WTC11 (cell line): ENCODE measurements at regions not wholly inside any gene's neighbourhood (a gene's known extent, or its start where the extent isn't known, plus 50 kb on each side); places are given as distances from the start of the nearest gene placed in this dataset.

ENCODE experiments used
- ATAC-seq: fragments of 200-7000 bp; cut with Tn5 transposase; 2 replicates; pipeline ENCODE4 v1.10.0; 2021; ENCODE audit warnings: mild to moderate bottlenecking, moderate library complexity
- CTCF ChIA-PET: fragments of 300-600 bp; sonication (Branson Sonifier 250); formaldehyde crosslinking; loops from one replicate; lab custom pipeline; 2021; ENCODE audit warnings: antibody characterized with exemption; lab: Charles Lee
- POLR2A ChIA-PET: fragments of 350-600 bp; sonication (Branson Sonifier 250); formaldehyde crosslinking; loops from one replicate; lab custom pipeline; 2021; ENCODE audit warnings: antibody characterized with exemption; lab: Charles Lee
- DNase-seq: peaks from one replicate; pipeline ENCODE4 v3.0.0; 2021; ENCODE audit warnings: low spot score
- H3K27ac Mint-ChIP-seq: 2 replicates; pipeline ENCODE4 v1.8.0; 2021; ENCODE audit warnings: mixed read lengths
- H3K27me3 Mint-ChIP-seq: 2 replicates; pipeline ENCODE4 v1.8.0; 2021; ENCODE audit warnings: low read depth, mild to moderate bottlenecking, moderate library complexity, mixed read lengths
- H3K36me3 Mint-ChIP-seq: 2 replicates; pipeline ENCODE4 v1.8.0; 2021; ENCODE audit warnings: mixed read lengths
- H3K4me1 Mint-ChIP-seq: 2 replicates; pipeline ENCODE4 v1.8.0; 2022; ENCODE audit warnings: mixed read lengths
- H3K4me3 Mint-ChIP-seq: 2 replicates; pipeline ENCODE4 v1.8.0; 2021; ENCODE audit warnings: mild to moderate bottlenecking, moderate library complexity, mixed read lengths
- H3K9me3 Mint-ChIP-seq: 2 replicates; pipeline ENCODE4 v1.8.0; 2021; ENCODE audit warnings: mixed read lengths
- AFF4 ChIP-seq: sonication (generic); formaldehyde crosslinking; IDR thresholded peaks from 2 replicates; pipeline ENCODE4 v1.8.1; 2023; ENCODE audit warnings: mild to moderate bottlenecking, missing genetic modification reagents, borderline replicate concordance
- AR ChIP-seq: fragments of 250-450 bp; sonication (Bioruptor Pico); IDR thresholded peaks from 2 replicates; pipeline ENCODE4 v1.9.0; 2021; ENCODE audit warnings: mild to moderate bottlenecking
- ATF1 ChIP-seq: sonication (generic); formaldehyde crosslinking; IDR thresholded peaks from 2 replicates; pipeline ENCODE4 v1.8.1; 2023; ENCODE audit warnings: mild to moderate bottlenecking, moderate library complexity, missing genetic modification reagents
- ATF2 ChIP-seq: sonication (generic); formaldehyde crosslinking; IDR thresholded peaks from 2 replicates; pipeline ENCODE4 v1.8.1; 2022; ENCODE audit warnings: low read depth, missing genetic modification reagents, borderline replicate concordance
- FOXP1 ChIP-seq: sonication (generic); formaldehyde crosslinking; IDR thresholded peaks from 2 replicates; pipeline ENCODE4 v1.8.0; 2022; ENCODE audit warnings: missing genetic modification reagents, mild to moderate bottlenecking, moderate library complexity, borderline replicate concordance
- GRHL2 ChIP-seq: fragments of 250-450 bp; sonication (Bioruptor Pico); IDR thresholded peaks from 2 replicates; pipeline ENCODE4 v1.8.0; 2022; ENCODE audit warnings: mild to moderate bottlenecking, moderate library complexity; ENCODE audit not compliant: insufficient replicate concordance, severe bottlenecking
- GTF2I ChIP-seq: fragments of 250-450 bp; sonication (Bioruptor Pico); conservative IDR thresholded peaks from 2 replicates; pipeline ENCODE4 v1.4.0; 2021; ENCODE audit warnings: mild to moderate bottlenecking
- HMGXB4 ChIP-seq: sonication (generic); formaldehyde crosslinking; IDR thresholded peaks from 2 replicates; pipeline ENCODE4 v1.8.1; 2023; ENCODE audit warnings: mild to moderate bottlenecking, moderate library complexity, missing genetic modification reagents
- IRF2 ChIP-seq: sonication (generic); formaldehyde crosslinking; IDR thresholded peaks from 2 replicates; pipeline ENCODE4 v1.8.0; 2022; ENCODE audit warnings: low read depth, missing genetic modification reagents, borderline replicate concordance
- MYBL2 ChIP-seq: sonication (generic); formaldehyde crosslinking; IDR thresholded peaks from 2 replicates; pipeline ENCODE4 v1.8.1; 2023; ENCODE audit warnings: mild to moderate bottlenecking, moderate library complexity, missing genetic modification reagents
- NFATC4 ChIP-seq: fragments of 250-450 bp; sonication (Bioruptor Pico); IDR thresholded peaks from 2 replicates; pipeline ENCODE4 v1.9.0; 2021; ENCODE audit warnings: mild to moderate bottlenecking
- NFE2L1 ChIP-seq: sonication (generic); formaldehyde crosslinking; IDR thresholded peaks from 2 replicates; pipeline ENCODE4 v1.8.1; 2023; ENCODE audit warnings: missing genetic modification reagents
- NR3C1 ChIP-seq: sonication (generic); formaldehyde crosslinking; conservative IDR thresholded peaks from 2 replicates; pipeline ENCODE4 v1.8.1; 2023; ENCODE audit warnings: low read depth, mild to moderate bottlenecking, missing genetic modification reagents
- PREB ChIP-seq: sonication (generic); formaldehyde crosslinking; IDR thresholded peaks from 2 replicates; pipeline ENCODE4 v1.8.1; 2022; ENCODE audit warnings: mild to moderate bottlenecking, missing genetic modification reagents, moderate library complexity, borderline replicate concordance
- SMAD4 ChIP-seq: sonication (generic); formaldehyde crosslinking; IDR thresholded peaks from 2 replicates; pipeline ENCODE4 v1.8.0; 2022; ENCODE audit warnings: mild to moderate bottlenecking, missing genetic modification reagents
- SP1 ChIP-seq: sonication (generic); formaldehyde crosslinking; conservative IDR thresholded peaks from 2 replicates; pipeline ENCODE4 v1.8.1; 2022; ENCODE audit warnings: missing genetic modification reagents
- TEAD4 ChIP-seq: sonication (generic); formaldehyde crosslinking; IDR thresholded peaks from 2 replicates; pipeline ENCODE4 v1.8.0; 2022; ENCODE audit warnings: mild to moderate bottlenecking, missing genetic modification reagents
- ZMAT4 ChIP-seq: fragments of 250-450 bp; sonication (Bioruptor Pico); IDR thresholded peaks from 2 replicates; pipeline ENCODE4 v1.9.0; 2021; ENCODE audit warnings: mild to moderate bottlenecking
- ZNF416 ChIP-seq: fragments of 250-450 bp; sonication (Bioruptor Pico); IDR thresholded peaks from 2 replicates; pipeline ENCODE4 v1.9.0; 2021; ENCODE audit warnings: mild to moderate bottlenecking, inconsistent platforms
- ZNF423 ChIP-seq: fragments of 250-450 bp; sonication (Bioruptor Pico); IDR thresholded peaks from 2 replicates; pipeline ENCODE4 v2.1.2; 2022; ENCODE audit warnings: mild to moderate bottlenecking, moderate library complexity

GRCh38 chr9:79946712-79947111 is 374.9 kb downstream of the TLE4 start:
- Mint-ChIP-seq H3K4me1 (no peaks in the 10 kb centered on the region), H3K27ac (no peak overlapping the region), H3K27me3 (no peaks in the 10 kb centered on the region), H3K9me3 (peaks cover 13% of the 10 kb centered on the region), H3K36me3 (no peaks in the 10 kb centered on the region), H3K4me3 (no peak overlapping the region)
- DNase-seq (no peak), ATAC-seq (no peak)
- POLR2A ChIA-PET, result no interaction called here
- TF ChIP-seq TEAD4 (CRISPR knock-in tag) (no peak), SMAD4 (no peak), ATF2 (CRISPR knock-in tag) (no peak), ATF1 (CRISPR knock-in tag) (no peak), GRHL2 (no peak), SP1 (CRISPR knock-in tag) (no peak), NR3C1 (CRISPR knock-in tag) (no peak), ZMAT4 (CRISPR knock-in tag) (no peak), NFATC4 (CRISPR knock-in tag) (no peak), PREB (CRISPR knock-in tag) (no peak), IRF2 (CRISPR knock-in tag) (no peak), ZNF416 (no peak)
- CTCF ChIA-PET, result no interaction called here

GRCh38 chr9:79945495-79945894 is 373.7 kb downstream of the TLE4 start:
- TF ChIP-seq NFE2L1 (CRISPR knock-in tag) (no peak), NR3C1 (CRISPR knock-in tag) (no peak), GTF2I (CRISPR knock-in tag) (no peak)
- ChIA-PET CTCF (no interaction called here), POLR2A (no interaction called here)
- Mint-ChIP-seq H3K4me1 (peaks cover 3% of the 10 kb centered on the region; the same call in 1 of the 2 replicates), H3K4me3 (no peak overlapping the region), H3K27ac (no peak overlapping the region), H3K27me3 (no peaks in the 10 kb centered on the region), H3K36me3 (no peaks in the 10 kb centered on the region), H3K9me3 (peaks cover 13% of the 10 kb centered on the region)
- DNase-seq, result no peak
- ATAC-seq, result no peak

GRCh38 chr9:79945016-79945415 is 373.3 kb downstream of the TLE4 start:
- H3K36me3 Mint-ChIP-seq, result no peaks in the 10 kb centered on the region
- peaks cover 11% of the 10 kb centered on the region for H3K9me3 Mint-ChIP-seq
- H3K27ac Mint-ChIP-seq, result no peak overlapping the region
- ChIA-PET CTCF (no interaction called here), POLR2A (no interaction called here)
- ATAC-seq, result no peak
- peaks cover 3% of the 10 kb centered on the region; the same call in 1 of the 2 replicates for H3K4me1 Mint-ChIP-seq
- H3K27me3 Mint-ChIP-seq, result no peaks in the 10 kb centered on the region
- no peak for DNase-seq
- H3K4me3 Mint-ChIP-seq, result no peak overlapping the region
- no peak for TF ChIP-seq ZNF423 (CRISPR knock-in tag)
- no peak for TF ChIP-seq AFF4 (CRISPR knock-in tag)
- no peak for TF ChIP-seq HMGXB4 (CRISPR knock-in tag)
- TF ChIP-seq AR (CRISPR knock-in tag), result no peak
- TF ChIP-seq IRF2 (CRISPR knock-in tag), result no peak
- no peak for TF ChIP-seq FOXP1 (CRISPR knock-in tag)
- no peak for TF ChIP-seq MYBL2 (CRISPR knock-in tag)
